ENCODE measurements at regions not wholly inside any gene's neighbourhood (a gene's known extent, or its start where the extent isn't known, plus 50 kb on each side); places are given as distances from the start of the nearest gene placed in this dataset.

DNA sequence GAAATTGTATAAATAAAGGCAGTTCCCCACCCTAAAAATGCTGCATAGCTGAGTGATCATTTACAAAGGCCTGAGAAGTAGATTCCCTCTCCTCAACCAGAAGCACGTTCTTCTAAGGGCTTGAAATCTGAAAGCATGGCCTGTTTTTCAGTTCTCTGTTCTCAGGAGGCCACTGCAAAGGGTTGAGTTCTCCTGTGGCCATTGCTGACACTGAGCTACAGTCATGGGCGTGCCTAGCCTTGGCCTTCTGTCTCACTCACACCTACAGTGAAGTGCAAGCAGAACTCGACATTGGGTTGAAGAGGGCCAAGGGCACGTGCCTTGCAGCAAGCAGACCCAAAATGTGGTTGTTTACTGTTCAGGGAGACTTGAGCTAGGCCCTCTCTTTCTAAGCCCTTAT lies 276.6 kb upstream of the VLDLR start:
- no peak for FAIRE-seq
- no peak for DNase-seq (ENCODE audit: low spot score in 2 of 2)

DNA sequence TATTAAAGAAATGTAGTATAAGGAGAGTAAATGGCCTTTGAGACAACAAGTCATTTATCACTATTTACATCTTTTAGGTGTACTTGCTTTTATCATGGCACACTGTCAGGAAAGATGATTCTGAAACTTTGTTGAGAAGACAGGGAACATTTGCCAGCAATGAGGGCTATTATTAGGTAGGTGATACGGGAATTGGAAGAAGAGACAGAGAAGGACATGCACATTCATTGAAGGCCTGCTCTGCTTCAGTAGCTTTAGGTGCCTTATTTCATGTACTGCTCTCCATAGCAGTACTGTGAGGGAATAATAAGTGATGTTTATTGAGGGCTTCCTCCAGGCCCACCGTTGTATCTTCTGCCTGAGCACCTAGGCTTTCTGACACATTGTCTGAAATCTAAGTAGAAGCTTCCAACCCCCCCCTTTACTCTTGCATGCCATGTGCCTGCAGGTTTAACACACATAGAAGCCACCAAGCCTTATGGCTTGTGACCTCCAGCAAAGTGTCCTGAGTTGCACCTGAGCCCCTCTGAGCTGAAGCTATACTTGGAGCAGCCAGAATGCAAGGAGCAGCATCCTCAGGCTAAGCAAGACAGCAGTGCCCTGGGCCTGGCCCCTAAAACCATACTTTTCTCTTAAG lies 275.2 kb upstream of the VLDLR start:
- no peak for DNase-seq (ENCODE audit: low spot score in 2 of 2)
- no peak for FAIRE-seq

DNA sequence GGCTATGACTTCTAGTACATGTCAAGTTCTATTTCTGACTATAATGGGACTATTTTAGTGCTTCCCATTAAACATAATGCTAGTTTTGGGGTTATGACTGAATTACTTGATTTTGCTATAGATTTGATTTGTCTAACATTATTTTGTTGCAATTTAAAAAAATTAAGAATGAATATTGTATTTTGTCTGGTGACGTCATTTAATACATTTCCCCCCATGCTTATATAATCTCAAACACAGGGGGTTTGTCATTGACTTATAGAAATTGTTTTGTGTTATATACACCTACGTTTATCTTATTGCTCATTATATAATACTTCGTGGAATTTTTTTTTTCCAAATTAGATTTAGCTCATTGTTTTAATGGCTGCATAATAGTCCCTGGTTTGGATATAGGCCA lies 270.3 kb upstream of the VLDLR start:
- DNase-seq (ENCODE audit: low spot score in 2 of 2), result no peak
- no peak for FAIRE-seq

DNA sequence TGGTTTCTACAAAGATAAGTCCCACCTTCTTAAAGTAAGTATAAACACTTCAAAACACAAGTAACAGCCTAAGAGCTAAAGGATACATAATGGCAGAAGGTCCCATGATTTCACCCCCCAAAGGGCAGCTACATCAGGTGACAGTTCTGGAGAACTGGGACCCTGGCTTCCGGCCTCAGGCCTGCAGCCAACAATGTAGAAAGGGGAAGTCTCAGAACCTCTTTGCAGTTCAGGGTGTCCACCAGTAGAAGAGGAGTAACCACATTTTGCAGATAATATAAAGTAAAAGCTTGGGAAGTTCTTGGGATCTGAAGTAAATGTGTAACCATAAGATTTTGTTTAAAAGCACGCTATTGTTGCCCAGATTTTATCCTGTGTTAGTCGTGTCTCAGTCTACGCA lies 267.4 kb upstream of the VLDLR start:
- DNase-seq (ENCODE audit: low spot score in 2 of 2), result no peak
- FAIRE-seq, result no peak

DNA sequence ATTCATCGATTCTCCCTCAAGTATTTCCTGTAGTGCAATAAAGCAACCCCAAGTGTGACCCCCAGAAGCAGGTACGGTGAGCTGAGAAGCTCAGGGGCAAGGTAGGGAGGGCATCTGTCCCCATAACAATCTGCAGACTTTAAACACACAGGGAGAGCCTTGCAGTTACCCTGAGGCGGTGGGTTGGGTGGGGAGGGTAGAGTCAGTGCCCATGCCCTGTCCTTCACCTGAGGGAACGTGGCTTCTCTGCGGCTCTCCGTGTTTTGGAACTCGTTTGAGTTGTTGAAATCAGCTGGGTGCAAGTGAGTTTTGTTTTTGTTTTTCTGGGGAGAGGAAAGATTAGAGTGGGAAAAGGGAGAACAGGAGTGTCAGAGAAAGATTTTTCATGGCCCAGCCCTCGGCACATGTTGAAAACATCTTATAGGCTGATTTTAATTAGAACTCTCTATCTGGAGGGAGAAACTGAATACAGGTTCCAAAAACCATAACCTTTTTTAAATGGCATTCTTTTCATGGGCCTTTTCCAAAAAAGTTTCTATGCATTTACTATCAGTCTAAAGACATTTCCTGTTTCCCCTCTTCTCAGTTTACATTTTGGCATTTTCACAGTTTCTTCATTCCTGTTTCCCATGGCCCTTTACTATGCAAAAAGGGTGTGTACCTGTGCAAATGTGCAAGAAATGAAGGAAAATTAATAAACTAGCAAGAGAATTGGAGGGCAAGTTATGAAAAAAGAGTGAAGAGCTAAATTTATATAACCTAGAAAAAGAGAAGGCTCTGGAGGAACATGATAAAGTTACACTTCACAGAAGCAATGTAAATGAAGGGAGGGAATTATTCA lies 266.5 kb upstream of the VLDLR start:
- FAIRE-seq (no peak), DNase-seq (ENCODE audit: low spot score in 2 of 2) (no peak)

DNA sequence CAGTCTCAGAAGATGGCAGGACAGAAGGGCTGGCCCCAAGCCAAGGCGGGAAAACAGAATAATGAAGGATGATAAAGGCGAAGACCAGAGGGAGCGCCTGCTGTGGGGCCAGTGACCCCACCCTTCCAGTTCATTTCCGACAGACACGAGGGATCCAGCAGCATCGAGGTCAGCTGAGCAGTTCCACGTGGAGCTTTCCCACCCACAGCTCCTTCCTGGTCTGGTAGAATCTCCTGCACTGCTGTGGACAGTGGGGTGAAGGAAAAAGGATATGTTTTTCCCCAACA lies 265.9 kb upstream of the VLDLR start:
- DNase-seq (ENCODE audit: low spot score in 2 of 2) (no peak), FAIRE-seq (no peak)

DNA sequence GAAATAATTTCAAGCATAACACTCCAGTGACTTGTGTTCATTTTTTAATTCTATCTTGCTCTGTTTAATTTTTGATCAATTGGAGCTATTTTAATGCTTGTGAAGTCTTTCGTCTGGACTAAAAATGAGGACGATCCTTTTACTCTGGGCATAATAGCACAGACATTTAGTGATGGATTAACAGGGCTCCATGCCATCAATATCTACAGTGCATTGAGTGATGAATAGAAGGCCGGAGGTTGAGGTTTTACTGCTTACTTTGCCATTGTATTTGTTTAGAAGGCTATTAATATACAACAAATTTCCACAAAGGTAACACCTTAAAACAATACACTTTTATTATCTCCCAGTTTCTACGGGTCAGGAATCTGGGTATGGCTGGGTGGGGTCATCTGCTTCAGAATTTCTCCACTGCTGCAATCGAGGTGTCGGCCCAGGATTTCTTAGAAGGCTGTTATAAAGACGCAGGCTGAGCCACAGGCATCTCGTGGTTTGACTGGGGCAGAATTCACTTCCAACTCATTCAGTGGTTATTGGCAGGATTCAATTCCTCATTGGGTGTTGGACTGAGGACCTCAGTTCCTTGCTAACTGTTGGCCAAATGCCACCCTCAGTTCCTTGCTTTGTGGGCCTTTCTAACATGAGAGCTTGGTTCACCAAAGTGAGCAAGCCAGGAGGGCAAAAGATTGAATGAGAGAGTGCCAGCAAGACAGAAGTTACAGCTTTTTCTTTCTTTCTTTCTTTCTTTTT lies 265.4 kb upstream of the VLDLR start:
- FAIRE-seq, result no peak
- no peak for DNase-seq (ENCODE audit: low spot score in 2 of 2)

DNA sequence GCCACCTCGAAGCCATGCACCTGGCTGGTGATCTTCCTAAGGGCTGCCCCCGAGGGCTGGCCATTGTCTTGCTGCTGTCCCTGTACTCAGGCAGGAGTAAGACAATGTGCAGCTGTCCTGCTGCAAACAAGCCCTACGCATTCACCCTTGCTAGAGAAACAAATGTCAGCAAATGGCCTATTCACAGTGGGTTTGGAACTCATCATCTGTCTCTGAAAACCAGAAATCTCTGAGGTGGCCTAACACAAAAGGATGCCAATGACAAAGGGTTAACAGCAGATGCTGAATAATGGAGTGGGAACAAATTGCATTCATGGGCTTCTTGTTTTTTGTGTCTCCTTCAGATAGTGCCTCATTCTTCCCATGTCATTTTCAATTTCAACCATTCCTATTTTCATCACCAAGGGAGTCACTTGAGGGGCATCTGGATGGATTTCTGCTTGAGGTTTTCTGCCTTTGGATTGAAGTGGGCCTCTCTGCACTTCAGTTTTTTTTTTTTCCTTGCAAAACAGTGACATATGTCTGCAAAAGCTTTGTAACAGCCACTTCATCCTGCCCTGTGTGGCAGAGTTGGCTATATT lies 261.6 kb upstream of the VLDLR start:
- FAIRE-seq, result no peak
- no peak for DNase-seq (ENCODE audit: low spot score in 2 of 2)

DNA sequence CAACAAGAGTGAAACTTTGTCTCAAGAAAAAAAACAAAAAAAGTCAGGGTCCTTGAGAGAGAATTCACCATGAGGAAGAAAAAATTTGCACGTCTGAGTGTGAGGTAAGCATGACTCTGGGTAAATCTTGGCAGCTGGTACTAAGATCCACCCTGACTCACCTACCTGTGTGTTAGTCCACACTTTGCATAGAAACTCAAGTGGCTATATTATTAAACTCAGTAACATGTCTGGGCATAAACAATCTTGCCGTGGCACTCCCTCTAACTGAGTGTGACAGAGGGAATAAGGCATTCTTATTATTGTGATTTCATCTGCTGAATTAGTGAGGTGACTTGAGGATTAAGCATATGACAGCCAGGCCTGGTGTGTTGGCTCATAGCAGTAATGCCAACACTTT lies 259.4 kb upstream of the VLDLR start:
- FAIRE-seq, result no peak
- DNase-seq (ENCODE audit: low spot score in 2 of 2), result no peak

DNA sequence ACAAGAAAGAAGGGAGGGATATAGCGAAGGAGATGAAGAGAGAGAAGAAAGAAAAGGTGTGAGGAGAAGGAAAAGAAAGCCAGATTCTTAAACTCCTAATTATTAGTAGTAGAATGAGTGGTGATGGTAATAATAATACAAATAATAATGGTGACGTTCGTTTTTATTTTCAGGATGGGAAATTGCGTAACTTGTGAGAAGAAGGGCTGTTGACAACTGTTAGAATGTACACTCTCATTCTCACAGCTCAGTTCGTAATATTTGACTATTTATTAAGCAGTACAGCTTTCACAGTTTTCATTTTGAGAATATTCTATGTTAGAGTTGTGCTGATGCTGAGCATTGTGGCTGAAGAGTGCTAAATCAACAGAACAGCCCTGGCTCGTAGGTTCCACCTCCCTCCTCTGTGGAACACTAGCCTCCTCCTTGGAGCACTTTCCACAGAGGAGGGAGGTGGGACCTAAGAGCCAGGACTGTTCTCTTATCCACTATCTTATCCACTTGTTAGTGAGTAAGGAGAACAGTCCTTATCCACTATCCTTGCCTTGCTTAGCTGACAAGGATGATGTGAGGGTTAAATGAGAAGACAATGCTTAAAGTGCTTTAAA lies 258.3 kb upstream of the VLDLR start:
- no peak for DNase-seq (ENCODE audit: low spot score in 2 of 2)
- FAIRE-seq, result no peak

DNA sequence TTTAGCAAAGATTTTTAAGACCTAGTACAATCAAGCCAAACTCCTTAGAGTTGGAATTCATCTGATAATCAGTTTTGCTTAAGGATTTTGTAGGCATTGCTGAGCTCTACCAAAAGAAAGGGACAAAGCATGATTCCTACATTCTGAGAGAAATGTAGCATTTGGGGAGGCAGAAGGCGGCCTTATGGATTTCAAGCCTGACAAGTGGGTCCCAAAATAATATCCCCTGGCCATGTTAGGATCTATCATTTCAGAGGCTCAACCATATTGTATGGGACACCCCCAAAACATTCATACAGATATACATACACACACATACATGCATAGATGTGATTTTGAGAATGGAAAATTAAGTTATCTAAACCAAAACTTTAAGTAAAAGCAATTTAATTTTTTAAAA lies 257.8 kb upstream of the VLDLR start:
- DNase-seq (ENCODE audit: low spot score in 2 of 2), result no peak
- FAIRE-seq, result no peak

DNA sequence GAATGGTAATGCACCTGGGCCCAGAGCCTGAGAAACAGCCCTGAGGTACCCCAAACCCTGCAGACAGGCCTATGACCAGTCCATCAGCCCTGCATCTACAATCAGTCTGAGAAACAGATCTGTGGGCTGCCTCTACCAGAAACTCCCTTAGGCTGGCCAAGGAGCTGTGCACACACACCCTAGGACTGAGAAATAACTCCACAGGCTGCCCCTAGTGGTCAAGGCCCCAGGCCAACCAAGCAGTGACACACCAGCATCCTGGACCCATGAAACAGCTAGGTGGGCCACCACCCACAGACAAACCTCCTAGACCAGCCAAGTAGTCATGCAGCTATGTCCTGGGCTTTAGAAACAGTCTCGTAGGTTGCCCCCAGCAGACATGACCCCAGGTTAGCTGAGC lies 253.6 kb upstream of the VLDLR start:
- no peak for FAIRE-seq
- no peak for DNase-seq (ENCODE audit: low spot score in 2 of 2)

DNA sequence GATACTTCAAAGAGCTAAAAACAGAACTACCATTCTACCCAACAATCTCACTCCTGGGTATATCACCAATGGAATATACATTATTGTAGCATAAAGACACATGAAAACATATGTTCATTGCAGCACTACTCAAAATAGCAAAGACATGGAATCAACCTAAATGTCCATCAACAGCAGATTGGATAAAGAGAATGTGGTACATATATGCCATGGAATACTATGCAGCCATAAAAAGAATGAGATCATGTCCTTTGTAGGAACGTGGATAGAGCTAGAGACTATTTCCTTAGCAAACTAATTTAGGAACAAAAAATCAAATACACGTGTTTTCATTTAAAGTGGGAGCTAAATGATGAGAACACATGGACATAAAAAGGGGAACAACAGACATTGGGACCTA lies 247.9 kb upstream of the VLDLR start:
- DNase-seq (ENCODE audit: low spot score in 2 of 2), result no peak
- no peak for FAIRE-seq

DNA sequence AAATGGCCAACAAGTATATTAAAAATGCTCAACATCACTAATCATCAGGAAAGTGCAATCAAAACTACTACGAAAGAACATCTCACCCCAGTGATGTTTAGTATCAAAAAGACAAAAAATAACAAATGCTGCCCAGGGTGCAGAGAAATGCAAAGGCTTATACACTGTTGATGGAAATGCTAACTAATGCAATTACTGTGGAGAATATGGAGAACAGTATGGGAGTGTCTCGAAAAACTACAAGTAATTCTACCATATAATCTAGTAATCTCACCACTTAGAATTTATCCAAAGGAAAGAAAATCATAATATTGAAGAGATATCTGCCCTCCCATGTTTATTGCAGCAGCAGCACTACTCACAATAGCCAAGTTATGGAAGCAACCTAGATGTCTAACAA lies 246.5 kb upstream of the VLDLR start:
- no peak for FAIRE-seq
- no peak for DNase-seq (ENCODE audit: low spot score in 2 of 2)

DNA sequence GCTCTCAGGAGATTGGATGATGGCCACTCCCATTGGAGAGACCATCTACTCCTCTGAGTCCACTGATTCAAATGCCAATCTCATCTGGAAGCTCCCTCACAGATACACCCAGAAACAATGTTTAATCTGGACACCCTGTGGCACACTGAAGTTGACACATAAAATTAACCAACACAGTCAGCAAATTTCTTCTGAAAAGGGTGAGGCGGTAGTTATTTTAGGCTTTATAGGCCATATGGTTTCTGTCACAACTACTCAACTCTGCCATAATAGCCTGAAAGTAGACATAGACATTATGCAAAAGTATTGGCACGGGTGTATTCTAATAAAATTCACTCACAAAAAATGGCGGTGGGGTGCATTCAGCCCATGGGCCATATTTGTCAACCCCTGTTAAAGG lies 244.5 kb upstream of the VLDLR start:
- FAIRE-seq (no peak), DNase-seq (ENCODE audit: low spot score in 2 of 2) (no peak)

DNA sequence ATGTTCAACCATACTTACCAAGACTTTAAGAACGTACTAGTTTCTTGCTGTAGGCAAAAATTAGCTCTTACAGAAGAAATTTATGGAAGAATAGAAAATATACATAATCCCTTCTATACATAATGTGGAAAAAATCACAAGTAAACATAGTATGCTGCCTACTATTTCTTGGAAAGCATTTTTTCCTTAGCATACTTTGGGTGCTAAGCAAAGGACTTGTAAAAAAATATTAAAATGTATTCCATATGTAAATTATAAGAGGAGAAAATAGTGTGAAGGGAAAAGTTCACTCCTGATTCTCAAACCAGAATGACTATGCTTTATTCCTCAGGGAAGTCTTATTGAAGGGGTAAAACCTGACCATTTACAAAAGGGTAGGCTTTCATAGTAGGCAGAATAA lies 243.8 kb upstream of the VLDLR start:
- no peak for FAIRE-seq
- DNase-seq (ENCODE audit: low spot score in 2 of 2), result no peak

DNA sequence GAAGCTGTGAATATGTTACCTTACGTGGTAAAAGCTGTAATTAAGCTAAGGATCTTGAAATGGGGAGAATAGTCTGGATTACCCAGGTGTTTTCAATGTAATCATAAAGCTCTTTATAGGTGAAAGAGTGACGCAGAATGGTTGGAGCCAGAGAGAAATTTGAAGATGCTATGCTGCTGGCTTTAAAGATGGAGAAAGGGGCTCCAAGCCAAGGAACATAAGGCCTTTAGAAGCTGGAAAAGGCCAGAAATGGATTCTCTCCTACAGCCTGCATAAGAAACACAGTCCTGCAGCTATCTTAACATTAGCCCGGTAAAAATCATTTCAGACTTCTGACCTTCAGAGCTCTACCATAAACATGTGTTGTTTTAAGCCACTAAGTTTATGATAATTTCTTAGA lies 243.3 kb upstream of the VLDLR start:
- DNase-seq (ENCODE audit: low spot score in 2 of 2) (no peak), FAIRE-seq (no peak)

DNA sequence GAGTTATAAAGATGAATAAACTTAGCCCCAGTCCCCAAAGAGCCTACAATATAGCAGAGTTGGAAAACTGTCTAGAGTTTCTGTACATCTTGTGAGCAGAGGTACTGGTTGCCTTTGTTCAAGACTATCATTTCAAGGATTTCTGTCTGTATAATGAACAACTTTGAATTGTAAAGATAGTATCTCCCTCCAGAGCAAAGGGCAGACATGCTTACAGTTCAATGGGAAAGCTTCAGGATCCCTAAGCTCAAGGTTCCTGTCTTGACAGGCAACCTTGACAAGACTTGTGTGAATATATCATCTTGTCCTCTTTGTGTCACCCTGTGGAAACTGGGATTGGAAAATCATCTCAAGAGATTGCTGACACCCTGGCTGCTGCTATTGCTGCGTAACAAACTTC lies 242.8 kb upstream of the VLDLR start:
- DNase-seq (ENCODE audit: low spot score in 2 of 2) (no peak), FAIRE-seq (no peak)

DNA sequence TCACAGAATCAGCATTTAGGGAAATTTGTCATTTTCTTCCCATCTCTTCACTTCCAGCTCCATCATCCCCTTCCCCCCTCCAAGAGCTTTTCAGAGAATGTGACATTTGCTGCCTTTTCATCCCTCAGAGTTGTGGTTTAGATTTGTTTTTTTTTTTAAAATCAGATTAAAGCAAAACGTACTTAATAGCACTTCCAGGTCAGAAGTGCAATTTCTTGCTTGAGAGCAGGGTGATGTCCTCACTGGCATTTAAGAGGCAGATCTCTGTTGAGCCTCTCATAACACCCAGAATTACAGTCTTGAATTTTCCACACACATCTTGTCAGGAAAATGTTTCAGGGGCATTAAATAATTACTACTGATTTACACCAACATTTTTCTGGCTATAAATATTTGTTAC lies 236.8 kb upstream of the VLDLR start:
- FAIRE-seq, result no peak
- DNase-seq (ENCODE audit: low spot score in 2 of 2), result no peak

DNA sequence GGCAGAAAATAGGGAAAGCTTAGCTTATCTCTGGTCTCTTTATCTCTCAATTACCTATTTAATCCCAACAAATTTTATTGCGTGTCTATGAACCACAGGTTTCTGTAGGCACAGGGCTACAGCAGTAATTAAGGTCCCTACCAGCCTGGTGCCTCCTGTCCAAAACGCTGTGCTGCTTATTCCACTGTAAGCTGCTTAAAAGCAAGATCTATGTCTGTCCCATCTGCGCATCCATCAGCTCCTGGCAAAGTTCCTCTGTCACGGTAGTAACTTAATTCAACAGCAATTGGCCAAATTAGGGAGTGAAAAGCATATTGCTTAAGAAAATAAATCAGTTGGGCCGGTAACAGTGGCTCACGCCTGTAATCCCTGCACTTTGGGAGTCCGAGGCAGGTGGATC lies 235.8 kb upstream of the VLDLR start:
- DNase-seq (ENCODE audit: low spot score in 2 of 2) (no peak), FAIRE-seq (no peak)

DNA sequence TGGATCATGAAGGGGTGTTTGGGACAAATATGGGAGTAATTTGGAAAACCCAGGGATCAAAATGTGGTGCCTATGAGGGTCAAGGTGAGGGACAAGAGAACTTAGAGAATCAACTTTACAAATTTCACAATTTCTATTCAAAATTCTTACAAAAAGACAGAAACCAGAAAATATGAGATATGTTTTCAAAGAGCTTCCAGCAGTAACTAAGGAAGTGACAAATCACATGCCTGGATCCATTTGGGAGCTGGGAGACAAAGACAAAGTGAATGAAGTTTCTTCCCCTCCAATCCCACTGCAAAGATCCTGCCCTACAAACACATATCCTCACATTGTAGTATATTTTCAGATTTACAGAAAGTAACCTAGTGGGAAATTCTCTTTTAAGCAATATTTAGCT lies 235.0 kb upstream of the VLDLR start:
- no peak for DNase-seq (ENCODE audit: low spot score in 2 of 2)
- FAIRE-seq, result no peak
